NOMO-1 (cell line): ENCODE measurements at regions not wholly inside any gene's neighbourhood (a gene's known extent, or its start where the extent isn't known, plus 50 kb on each side); places are given as distances from the start of the nearest gene placed in this dataset.

Source experiments
- DNase-seq, 2 experiments: peaks; one replicate each; lab custom pipeline; 2025; ENCODE audit not compliant: unreplicated experiment in 2 of 2; lab: John Stamatoyannopoulos, UW

- DNase-seq, result peak; percentile 80 to 86
These were observed 196.7 kb upstream of the GSE1 start for GRCh38 chr16:85416228-85417109.

- DNase-seq, result no peak
These were observed 195.8 kb upstream of the GSE1 start for GRCh38 chr16:85417156-85417860.

GRCh38 chr16:85418978-85419491, 194.1 kb upstream of the GSE1 start:
- no peak for DNase-seq

- DNase-seq, result no peak
These were observed 193.4 kb upstream of the GSE1 start for GRCh38 chr16:85419503-85420408.

- peak; percentile 40 to 83 for DNase-seq
These were observed 192.4 kb upstream of the GSE1 start for GRCh38 chr16:85420501-85421337.

- no peak for DNase-seq
These were observed 191.6 kb upstream of the GSE1 start for GRCh38 chr16:85421338-85422195.

- DNase-seq, result peak in 1 of 2 experiments; percentile 14
These were observed 190.9 kb upstream of the GSE1 start for GRCh38 chr16:85422196-85422631.

- DNase-seq, result no peak
These were observed 190.2 kb upstream of the GSE1 start for GRCh38 chr16:85422632-85423550.

- DNase-seq, result no peak
These were observed 189.5 kb upstream of the GSE1 start for GRCh38 chr16:85423631-85424030.

- DNase-seq, result no peak
These were observed 188.7 kb upstream of the GSE1 start for GRCh38 chr16:85424260-85425073.

- no peak for DNase-seq
These were observed 188.0 kb upstream of the GSE1 start for GRCh38 chr16:85425074-85425662.

GRCh38 chr16:85426806-85427205, 186.3 kb upstream of the GSE1 start:
- no peak for DNase-seq

- peak; percentile 16 to 38 for DNase-seq
These were observed 184.8 kb upstream of the GSE1 start for GRCh38 chr16:85428168-85428898.

- DNase-seq, result no peak
These were observed 184.0 kb upstream of the GSE1 start for GRCh38 chr16:85428899-85429775.
